NCI-H774 (cell line): ENCODE measurements at regions not wholly inside any gene's neighbourhood (a gene's known extent, or its start where the extent isn't known, plus 50 kb on each side); places are given as distances from the start of the nearest gene placed in this dataset.
A peak's percentile ranks its signal among the peaks of the same experiment; 100 is the strongest.
"Not testable (repeated sequence)": the region's sequence is repeated elsewhere in the genome, so short reads cannot be mapped to it uniquely, and the experiment has no call there.

ENCODE experiments used
- DNase-seq: peaks from one replicate; lab custom pipeline; 2025; lab: John Stamatoyannopoulos, UW

DNA sequence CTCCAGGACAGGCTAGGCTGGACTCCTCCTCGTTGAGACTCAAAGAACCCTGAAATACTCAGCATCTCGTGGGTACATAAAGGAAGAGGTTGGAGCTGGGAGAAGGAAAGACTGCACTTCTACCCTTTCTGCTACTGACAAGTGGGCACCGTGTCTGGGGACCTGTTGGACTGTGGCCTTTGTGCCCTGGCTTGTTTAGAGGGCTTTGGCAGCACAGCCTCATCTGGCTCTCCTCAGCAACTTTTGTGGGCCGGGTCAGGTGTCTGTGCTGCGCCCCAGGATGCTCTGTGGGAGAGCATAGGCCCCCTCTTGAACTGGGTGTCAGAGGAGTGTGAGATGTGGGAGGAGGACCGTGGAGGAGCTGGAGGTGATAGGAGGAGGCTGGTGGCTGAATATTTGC, 142.4 kb downstream of the FCRL5 start:
- DNase-seq = no peak

- no peak for DNase-seq
Observed at GRCh38 chr1:157407917-157408525, 144.3 kb downstream of the FCRL5 start.

- no peak for DNase-seq
Observed at GRCh38 chr1:157407367-157407766, 144.9 kb downstream of the FCRL5 start.

DNA sequence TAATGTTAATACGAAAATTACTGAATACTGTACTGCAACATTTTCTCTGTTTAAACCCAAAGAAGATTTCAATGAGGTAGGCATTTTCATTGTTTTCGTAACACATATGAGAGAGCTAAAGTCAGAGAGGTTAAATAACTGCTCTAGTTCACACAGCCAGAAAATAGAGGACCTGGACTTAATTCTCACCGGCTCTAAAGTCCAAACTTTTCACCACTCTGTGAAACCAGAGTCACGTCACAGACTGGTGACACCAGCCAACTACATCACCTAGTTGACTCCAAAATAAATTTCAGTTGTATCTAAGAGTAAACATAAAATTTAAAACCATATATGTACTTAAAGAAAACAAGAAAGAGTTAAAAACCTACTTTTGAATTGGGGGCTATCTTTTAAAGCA, 146.7 kb downstream of the FCRL5 start:
- DNase-seq = no peak

GRCh38 chr1:157404614-157405013, 147.7 kb downstream of the FCRL5 start:
- DNase-seq = no peak

DNA sequence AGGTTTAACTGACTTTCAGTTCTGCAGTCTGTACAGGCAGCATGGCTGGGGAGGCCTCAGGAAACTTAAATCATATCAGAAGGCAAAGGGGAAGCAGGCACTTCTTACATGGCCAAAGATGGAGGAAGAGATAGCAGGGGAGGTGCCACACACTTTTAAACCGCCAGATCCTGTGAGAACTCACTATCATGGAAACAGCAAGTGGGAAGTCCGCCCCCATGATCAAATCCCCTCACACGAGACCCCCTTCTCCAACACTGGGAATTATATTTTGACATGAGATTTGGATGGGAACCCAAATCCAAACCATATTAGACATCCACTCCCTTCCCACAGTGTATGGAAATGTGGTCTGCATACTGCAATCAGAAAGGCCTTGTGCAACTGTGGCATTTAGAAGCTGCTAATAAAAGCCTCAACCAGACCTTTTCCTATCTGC, 148.2 kb downstream of the FCRL5 start:
- DNase-seq = no peak

DNA sequence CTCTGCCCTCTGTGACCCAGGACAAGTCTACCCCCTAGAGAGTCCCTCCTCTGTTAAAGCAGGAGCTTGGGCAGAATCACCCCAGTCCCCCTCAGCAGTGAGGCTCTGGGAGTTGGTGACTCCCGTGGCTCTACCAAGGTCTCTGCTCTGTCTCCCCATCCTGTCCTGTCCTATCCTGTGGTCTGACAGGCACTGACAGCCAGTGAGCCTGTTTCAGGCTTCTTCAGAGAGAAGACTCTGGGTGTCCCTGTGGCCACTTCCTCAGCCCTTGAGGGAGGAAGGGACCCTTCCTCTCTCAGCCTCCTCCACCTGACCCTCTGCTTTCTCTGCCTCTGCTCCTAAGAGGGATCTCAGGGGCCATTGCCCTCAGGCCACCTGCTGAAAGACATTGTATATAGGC, 148.7 kb downstream of the FCRL5 start:
- DNase-seq = no peak

DNA sequence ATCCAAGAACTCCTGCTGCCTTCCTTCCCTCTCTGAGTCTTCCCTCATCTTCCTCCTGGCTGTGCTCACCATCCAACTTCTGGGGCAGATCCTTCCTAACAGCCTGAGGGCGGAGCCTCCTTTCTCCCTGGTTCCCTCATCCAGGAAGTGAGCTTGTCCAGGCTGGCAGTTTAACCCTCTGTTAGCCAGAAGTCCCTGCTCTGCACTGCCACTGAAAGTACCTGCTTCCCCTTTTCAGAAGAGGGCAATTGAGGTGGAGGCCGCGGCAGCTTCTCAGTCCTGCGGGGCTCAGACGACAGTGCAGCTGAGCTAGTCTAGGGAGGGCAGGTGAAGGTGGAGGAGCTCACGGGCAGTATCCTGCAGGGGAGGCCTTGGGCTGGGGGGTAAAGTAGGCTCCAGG, 149.1 kb downstream of the FCRL5 start:
- DNase-seq = peak; percentile 3

DNA sequence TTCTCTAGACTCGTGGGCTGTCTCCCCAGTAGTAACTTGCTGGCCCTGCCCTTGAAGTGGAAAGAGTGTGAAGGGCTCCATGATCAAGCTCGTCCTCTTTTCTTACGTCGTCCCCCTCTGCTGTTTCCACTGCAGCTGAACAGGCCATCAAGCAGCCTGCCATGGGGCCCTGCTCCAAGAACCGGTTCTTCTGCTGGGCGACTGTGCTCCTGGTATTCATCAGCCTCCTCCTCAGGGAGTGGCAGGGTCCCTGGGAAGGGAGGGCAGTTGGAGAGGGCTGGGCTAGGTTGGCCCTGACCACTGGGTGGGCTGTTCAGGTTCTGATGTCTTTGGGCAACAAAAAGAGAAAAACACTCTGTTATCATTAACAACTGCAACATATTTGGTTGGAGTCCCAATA, 151.5 kb downstream of the FCRL5 start:
- no peak for DNase-seq

DNA sequence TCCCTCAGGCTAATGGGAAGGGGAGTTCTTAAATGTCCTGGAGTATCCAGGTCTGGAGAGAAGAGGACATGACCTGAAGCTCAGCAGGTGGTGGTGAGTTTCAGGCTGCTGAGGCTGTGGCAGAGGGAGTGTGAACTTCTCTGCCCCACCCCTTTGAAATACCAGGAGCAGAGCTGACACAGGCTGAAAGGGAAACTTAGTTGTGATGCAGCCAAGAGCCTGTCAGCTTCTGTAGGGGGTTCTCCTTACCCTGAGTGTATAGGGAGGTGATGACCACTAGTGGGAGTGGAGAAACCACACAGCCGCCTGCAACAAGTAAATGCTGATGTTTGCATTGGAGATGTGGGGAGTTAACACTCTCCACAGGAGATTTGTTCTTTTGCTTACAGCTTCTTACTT, 152.3 kb downstream of the FCRL5 start:
- no peak for DNase-seq

DNA sequence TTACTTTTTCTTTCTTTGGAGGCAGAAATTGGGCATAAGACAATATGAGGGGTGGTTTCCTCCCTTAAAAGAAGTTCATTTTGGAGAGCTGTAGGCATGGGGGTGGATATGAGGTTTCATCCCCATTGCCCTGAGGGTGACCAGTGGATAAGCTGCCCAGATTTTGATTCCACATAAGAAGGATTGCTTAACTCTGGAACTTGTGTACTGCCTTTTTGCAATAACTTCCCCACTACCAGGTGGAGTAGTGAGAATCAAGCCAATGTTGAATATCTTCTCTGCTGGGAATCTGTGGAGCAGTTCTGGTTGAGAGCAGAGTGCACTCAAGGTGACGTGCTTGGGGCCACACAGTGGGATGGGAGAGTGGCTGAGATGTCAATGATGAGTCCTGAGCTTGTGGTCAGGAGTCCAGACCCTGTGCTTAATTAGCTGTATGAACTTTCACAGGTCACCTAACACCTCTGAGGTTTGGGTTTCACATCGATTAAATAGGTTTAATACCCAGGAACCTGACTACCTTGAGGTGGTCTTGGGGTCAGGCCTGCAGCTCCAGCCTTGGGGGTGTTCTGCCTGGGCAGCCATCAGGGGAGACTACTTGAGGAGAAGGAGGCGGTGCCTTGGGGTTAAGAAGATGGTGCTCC, 152.9 kb downstream of the FCRL5 start:
- no peak for DNase-seq

DNA sequence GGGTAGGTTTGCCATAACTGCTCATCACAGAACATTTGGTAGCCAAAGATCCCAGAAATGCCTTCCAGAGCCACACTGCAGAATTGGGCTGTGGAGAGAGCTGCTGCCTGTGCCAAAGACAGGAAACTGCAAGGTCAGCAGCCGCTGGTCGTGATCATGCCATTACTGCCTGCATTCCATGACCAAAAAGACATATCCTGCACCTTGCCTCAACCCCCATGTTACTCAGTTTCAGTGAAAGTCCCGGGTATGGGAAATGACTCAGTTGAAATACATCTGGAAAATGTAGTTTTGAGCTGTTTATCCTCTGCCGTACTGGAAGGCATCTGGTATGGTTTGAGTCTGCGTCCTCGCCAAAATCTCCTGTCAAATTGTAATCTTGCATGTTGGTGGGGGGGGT, 161.7 kb downstream of the FCRL5 start:
- DNase-seq = no peak

DNA sequence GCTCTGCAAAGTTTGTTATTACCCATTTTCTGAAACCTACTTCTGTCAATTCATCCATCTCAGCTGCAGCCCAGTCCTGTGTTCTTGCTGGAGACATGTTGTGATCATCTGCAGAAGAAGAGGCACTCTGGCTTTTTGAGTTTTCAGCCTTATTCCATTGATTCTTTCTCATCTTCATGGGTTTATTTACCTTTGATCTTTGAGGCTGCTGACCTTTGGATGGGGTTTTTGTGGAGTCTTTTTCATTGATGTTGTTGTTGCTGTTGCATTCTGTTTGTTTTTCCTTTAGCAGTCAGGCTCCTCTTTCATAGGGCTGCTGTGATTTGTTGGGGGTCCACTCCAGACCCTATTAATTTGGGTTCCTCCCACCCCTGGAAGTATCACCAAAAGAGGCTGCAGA, 164.3 kb downstream of the FCRL5 start:
- DNase-seq = no peak

- no peak for DNase-seq
Observed at GRCh38 chr1:157384258-157384657, 168.1 kb downstream of the FCRL5 start.

GRCh38 chr1:157382351-157382750, 170.0 kb downstream of the FCRL5 start:
- no peak for DNase-seq

DNA sequence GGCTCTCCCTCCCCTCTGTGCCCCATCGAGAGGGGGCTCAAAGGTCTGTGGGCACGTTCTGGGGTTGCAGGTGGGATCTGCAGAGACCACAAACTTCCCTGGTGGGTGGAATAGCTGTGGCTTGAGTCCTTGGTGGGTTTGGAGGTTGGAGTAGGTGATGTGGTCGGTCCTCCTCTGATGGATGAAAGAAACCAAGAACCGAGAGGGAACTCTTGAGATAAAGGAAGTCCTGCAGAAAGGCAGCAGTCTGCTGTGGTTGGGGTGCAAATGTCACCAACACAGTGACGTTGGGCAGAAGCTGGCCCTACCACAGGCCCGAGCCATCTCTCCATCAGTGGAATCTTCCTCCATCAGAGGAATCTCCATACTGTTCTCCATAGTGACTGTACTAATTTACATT, 171.8 kb downstream of the FCRL5 start:
- DNase-seq = no peak

- DNase-seq = peak; percentile 47
Observed at GRCh38 chr1:157377280-157377713, 175.0 kb downstream of the FCRL5 start.

DNA sequence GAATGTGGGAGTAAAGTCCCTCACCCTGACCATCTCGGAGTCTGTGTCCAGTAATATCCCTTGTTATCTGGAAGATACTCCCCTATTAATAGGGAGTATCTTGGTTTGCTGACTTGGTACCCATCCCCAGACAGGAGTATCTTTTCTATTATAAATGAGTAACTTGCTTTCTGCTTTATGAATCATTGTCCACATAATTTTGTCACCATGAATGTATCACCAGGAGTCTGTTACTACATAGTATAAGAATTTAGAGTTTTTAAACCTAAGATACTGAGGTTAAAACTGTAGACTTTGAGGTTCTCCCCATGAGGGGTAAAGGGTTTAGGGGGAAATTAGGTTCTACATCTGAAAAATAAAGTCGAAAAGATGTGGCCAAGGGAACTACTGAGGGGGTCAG, 175.6 kb downstream of the FCRL5 start:
- DNase-seq = no peak

- DNase-seq = not testable (repeated sequence)
Observed at GRCh38 chr1:157372311-157372710, 180.0 kb downstream of the FCRL5 start.

DNA sequence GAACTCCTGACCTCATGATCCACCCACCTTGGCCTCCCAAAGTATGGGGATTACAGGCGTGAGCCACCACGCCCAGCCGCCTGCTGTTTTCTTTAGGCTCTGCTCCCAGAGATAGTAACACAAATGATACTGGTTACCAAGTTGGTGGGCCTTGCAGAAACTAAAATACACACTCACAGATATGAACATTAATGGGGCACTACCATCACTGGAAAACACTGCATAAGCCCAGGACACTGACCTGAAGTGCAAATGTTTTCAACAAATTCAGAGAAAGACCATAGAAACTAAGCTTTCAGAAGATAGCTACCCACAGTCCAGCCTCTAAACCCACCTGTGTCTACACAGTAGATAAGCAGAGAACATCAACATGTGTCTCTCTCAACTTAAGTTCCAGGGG, 180.5 kb downstream of the FCRL5 start:
- DNase-seq = no peak

- DNase-seq = no peak
Observed at GRCh38 chr1:157371221-157371620, 181.1 kb downstream of the FCRL5 start.

GRCh38 chr1:157370698-157371097, 181.6 kb downstream of the FCRL5 start:
- no peak for DNase-seq

DNA sequence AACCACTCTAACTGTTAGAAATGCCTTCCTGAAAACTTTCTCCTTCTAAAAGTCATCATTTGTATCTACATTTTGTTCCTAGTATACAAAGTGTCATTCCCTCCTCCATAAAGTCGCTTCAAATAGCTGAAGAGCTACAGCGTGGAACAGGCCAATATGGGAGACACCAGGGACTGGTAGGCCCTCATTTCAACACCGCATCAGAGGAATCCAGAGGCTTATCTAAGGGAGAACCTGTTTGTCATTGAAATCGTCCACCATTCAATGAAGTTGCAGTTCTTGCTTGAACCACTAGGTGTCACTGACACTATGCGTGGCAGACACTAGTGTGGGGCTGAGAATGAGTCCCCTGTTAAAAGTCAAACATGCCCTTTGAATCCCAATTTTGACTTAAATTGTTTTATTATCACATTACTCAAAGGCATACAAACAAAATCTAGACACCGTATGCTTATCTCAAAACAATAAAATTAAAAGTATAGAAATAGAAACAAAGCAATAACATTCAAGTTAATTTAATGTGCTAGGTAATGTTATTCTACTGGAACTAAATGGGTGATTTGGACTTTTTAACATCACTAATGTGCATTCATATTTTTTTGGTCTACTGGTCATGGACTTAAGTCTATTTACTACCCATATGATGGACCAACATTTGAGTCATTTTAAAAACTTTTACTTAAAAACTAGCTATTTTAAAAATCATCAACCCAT, 182.3 kb downstream of the FCRL5 start:
- DNase-seq = peak; percentile 71
